GM18519 (cell line): ENCODE measurements at regions not wholly inside any gene's neighbourhood (a gene's known extent, or its start where the extent isn't known, plus 50 kb on each side); places are given as distances from the start of the nearest gene placed in this dataset.
"Not testable (repeated sequence)": the region's sequence is repeated elsewhere in the genome, so short reads cannot be mapped to it uniquely, and the experiment has no call there.

Experiments used
- ATAC-seq: cut with Tn5 transposase; IDR thresholded peaks from one replicate; pipeline ENCODE4 v1.9.1; 2021; ENCODE audit warnings: mild to moderate bottlenecking, moderate library complexity; ENCODE audit not compliant: unreplicated experiment, low FRiP score

DNA sequence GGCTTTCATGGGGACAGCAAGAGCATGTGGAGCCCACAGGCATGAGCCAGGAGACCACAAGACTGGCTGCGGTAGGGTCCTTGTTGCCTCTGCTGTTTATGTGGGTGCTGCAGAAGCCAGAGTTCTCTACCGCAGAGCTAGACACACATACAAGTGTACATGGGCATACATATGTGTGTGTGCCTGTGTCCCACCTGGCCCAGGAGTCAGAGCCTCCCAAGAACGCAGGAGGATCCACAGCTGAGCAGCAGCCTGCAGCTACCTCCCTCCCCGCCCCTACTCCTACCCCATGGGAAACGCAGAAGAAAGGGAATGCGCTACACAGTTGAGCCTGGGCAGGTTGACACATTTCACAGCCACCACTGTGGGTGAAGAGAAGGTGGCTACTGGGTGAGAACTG, 438.1 kb upstream of the SMIM21 start:
- ATAC-seq = no peak

- ATAC-seq = no peak
Observed at GRCh38 chr18:75864816-75865215, 437.3 kb upstream of the SMIM21 start.

DNA sequence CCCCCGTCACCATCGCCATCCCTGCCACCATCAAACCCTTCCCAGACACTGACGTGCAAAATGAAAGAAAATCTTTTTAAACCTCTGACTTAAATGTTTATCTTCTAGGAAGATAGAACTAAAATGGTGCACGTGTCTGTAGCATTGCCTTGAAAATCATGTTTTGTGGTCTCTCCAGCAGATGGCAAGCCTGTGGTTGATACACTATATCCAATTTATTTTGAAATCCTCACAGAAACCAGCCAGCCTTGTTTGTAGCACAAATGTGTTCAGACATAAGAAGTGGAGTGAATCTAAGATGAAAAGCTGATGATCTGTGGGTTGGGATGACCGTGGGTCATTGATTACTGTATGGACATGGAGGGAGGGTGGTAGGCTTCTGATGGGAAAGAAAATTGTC, 436.2 kb upstream of the SMIM21 start:
- ATAC-seq = no peak

DNA sequence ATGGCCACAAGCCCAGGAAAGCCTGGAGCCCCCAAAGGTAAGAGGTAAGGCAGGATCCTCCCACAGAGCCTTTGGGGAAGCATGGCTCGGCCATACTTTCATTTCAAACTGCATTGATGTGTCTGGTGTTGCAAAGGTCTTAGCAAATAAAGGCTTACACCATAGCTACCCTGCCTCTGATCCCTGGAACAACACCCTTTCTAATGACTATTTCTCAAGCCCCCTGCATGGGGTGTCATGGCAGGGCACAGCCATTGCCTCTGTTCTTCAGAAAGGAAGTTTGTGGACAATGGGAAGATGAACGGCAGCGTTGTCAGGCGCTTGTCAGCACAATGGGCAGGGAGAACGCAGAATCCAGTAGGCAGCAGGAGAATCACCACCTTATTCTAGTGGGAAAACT, 435.0 kb upstream of the SMIM21 start:
- ATAC-seq = no peak

DNA sequence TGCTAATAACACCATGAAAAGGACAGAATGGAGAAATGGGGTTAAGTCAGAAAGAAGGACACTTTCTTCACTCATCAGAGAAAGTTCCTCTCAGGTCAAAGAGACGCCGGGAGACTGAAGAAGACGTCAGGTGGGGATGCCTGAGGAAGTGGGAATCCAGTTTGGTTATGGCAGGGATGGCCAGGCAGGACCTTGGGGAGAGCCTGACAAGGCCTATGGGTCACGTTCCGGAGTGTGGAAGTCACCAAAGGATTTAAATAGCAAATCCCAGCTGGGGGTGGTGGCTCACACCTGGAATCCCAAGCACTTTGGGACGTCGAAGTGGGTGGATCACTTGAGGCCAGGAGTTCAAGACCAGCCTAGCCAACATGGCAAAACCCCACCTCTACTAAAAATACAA, 432.7 kb upstream of the SMIM21 start:
- no peak for ATAC-seq

- ATAC-seq = no peak
Observed at GRCh38 chr18:75859533-75859932, 432.0 kb upstream of the SMIM21 start.

DNA sequence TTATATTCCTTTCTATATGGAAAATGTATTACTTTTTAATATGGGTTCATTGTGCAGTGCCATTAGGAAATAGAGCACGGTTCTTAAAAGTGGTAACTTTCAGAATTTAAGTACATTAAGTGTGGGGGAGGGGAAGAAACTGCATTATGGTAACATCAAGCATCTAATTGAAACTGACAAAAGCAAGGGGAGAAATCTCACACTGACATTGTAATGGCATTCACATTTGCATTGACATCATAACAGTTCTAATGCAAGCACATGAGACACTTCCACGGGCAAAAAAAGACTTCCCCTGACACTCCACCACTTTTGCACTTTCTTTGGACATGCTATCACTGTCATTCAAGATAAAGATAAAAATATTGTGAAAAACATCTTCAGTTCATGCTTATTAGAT, 431.3 kb upstream of the SMIM21 start:
- ATAC-seq = no peak

- ATAC-seq = no peak
Observed at GRCh38 chr18:75857558-75857957, 430.1 kb upstream of the SMIM21 start.

- ATAC-seq = no peak
Observed at GRCh38 chr18:75854808-75855207, 427.3 kb upstream of the SMIM21 start.

DNA sequence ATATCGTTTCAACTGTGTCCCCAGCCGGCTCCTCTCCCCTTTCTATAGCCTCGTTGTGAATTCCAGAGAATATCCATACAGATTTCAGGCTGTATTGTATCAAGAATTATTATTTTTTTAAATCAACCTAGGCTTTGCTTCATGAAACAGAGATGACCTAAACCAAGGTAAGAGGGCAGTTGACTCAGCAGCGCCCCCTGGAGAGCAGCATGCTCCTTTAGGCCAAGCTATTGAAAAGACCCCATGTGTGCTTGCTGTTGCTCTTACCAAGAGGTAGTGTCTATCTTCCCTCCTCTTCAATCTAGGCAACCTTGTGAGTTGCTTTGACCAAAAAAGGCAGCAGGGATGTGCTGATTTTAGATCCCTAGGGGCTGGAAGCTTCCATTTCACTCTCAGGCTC, 426.7 kb upstream of the SMIM21 start:
- no peak for ATAC-seq

DNA sequence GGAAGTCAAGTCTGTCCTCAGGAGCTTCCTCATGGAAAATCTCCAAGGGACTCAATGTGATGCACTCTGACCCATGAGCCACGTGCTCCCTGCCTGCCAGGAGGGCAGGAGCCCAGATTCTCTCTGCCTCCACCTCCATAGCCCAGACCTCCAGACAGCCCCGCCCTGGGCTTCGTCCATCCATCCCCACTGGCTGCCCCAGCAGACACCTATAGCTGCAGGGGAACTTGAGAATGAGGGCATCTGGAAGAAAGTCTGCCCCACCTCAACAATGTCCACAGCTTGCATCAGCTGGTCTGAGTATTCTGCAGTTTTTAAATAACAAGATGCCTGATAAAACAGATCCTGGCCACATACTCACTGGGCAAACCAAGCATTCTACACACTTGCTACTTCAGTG, 418.8 kb upstream of the SMIM21 start:
- ATAC-seq = no peak

DNA sequence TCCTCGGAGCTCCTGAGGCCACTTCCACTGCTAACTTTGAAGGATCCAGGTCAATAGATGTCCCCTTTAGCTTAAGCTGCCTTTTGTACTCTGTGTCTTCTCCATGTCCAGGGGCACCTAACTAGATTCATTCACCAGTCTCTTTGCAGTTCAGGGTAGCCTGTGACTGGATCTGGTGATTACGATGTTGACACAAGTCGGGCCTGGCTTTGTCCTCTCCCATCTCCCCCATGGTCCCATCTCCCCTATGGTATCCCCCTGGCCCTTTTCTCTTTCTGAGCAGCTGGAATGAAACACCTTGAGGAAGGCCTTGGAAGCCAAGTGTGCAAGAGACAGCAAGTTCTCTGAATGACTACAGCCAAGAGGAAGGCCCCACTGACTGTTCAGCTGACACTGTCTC, 417.9 kb upstream of the SMIM21 start:
- ATAC-seq = no peak

DNA sequence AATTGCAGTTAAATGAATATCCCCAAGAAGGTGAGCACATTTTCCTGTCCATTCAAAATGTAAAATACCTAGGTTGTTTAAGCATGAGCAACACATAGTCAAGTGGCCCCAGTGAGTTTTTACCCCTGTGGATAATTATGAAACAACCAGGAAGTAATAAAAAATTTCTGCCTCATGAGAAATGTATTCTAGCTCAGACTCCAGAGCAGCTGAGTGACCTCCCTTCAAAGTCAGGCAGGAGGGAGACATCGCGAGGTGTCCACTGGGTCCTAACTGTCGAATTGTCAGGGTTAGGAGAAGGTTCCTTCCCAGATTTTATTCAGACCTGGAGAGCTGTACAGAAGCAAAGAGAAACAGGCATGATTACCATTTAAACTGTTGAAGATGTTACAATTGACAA, 416.6 kb upstream of the SMIM21 start:
- no peak for ATAC-seq

GRCh38 chr18:75840131-75840530, 412.6 kb upstream of the SMIM21 start:
- ATAC-seq = no peak

- ATAC-seq = not testable (repeated sequence)
Observed at GRCh38 chr18:75839686-75840085, 412.2 kb upstream of the SMIM21 start.

GRCh38 chr18:75839041-75839440, 411.5 kb upstream of the SMIM21 start:
- no peak for ATAC-seq

GRCh38 chr18:75837316-75837715, 409.8 kb upstream of the SMIM21 start:
- ATAC-seq = no peak

- ATAC-seq = no peak
Observed at GRCh38 chr18:75836516-75836915, 409.0 kb upstream of the SMIM21 start.

- ATAC-seq = no peak
Observed at GRCh38 chr18:75831960-75832359, 404.5 kb upstream of the SMIM21 start.

GRCh38 chr18:75830828-75831227, 403.3 kb upstream of the SMIM21 start:
- no peak for ATAC-seq

- no peak for ATAC-seq
Observed at GRCh38 chr18:75829091-75829490, 401.6 kb upstream of the SMIM21 start.

DNA sequence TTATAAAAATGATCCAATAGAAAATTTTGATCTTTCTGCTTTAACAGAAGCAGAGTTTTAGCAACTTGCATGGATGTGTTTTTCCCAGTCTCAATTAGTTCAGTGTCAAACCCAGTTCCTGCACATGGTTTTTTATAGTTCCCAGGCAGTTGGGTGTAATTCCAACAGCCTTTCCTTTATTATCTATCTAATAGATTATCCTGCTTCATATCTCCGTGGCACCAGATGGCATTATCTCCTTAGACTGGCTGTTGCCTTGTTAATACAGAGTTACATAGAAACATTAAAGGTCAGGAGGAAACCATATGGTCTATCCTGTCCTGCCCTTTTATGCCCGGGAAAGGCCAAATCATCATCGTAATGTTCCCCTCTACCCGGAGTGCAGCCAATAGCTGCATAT, 400.9 kb upstream of the SMIM21 start:
- no peak for ATAC-seq

GRCh38 chr18:75827751-75828287, 400.3 kb upstream of the SMIM21 start:
- ATAC-seq = no peak
